HPDE6-E6E7 (cell line): ENCODE measurements at regions not wholly inside any gene's neighbourhood (a gene's known extent, or its start where the extent isn't known, plus 50 kb on each side); places are given as distances from the start of the nearest gene placed in this dataset.

Source experiments
- DNase-seq: peaks from one replicate; pipeline ENCODE4 v3.0.0; 2011; ENCODE audit warnings: missing footprints; ENCODE audit errors: extremely low spot score

DNA sequence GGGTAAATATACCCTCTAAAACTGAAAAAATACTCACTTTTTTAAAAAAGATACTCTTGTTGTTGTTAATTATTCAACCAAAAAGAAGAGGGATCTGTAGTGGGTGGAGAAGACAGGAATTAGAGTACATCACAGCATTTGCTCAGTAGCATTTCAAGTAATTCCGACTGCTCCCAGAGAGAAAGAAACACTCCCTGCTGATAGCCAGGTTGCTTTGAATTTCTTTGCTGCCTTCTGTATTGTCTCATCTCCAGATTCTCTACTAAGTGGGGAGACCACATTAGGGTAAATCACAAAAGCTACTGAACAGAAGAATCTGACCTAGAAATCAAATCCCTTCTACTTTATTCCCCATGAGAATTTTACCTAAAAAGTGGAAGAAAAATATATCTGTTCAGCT lies 661.1 kb downstream of the BRINP3 start:
- no peak for DNase-seq

GRCh38 chr1:189819751-189820150 lies 657.9 kb downstream of the BRINP3 start:
- no peak for DNase-seq

- no peak for DNase-seq
Measured at GRCh38 chr1:189821833-189822232, 655.8 kb downstream of the BRINP3 start.

GRCh38 chr1:189834813-189835212 lies 642.9 kb downstream of the BRINP3 start:
- no peak for DNase-seq

DNA sequence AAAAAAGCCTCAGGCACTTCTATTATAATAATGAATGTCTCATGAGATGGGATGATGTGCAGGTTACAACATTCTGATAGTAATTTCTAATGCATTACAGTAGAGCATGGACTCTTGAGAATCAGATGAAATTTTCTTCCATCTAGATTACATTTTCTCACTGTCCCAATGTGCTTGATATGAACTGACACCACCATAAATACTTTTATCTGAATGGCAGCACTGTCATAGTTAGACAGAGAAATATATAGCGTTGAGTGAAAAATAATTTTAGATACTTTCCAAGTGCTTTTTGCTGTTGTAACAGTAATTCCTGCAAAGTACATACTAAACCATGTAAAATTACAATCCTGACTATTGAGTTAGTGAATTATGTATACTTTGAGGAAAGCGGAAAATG lies 630.1 kb downstream of the BRINP3 start:
- DNase-seq = no peak

DNA sequence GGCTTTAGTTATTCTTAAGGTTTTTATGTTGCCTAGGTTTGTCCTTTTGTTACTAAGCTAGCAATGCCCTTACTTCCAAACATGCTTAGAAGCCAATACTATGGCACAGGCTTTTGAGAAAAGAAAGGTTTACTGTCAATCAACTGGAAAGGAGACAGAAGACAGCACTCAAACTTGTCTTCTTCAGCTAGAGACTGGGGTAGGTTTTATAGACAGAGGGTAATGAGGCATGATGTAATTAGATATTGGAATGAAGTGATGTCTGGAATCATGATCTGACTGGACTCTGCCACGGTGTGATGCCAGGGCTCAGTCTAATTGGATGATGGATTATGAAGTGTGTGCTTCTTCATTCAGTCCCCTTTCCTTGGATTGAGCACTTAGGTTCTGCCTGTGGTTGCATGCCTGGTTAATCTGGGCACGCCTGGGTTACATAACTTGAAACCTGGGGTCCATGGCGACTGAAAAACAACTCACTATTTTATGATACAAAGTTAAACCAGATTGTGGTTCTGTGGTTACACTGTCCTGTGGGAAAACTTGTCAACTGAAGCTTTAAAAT lies 625.8 kb downstream of the BRINP3 start:
- DNase-seq = no peak

GRCh38 chr1:189859385-189859977 lies 618.2 kb downstream of the BRINP3 start:
- no peak for DNase-seq

DNA sequence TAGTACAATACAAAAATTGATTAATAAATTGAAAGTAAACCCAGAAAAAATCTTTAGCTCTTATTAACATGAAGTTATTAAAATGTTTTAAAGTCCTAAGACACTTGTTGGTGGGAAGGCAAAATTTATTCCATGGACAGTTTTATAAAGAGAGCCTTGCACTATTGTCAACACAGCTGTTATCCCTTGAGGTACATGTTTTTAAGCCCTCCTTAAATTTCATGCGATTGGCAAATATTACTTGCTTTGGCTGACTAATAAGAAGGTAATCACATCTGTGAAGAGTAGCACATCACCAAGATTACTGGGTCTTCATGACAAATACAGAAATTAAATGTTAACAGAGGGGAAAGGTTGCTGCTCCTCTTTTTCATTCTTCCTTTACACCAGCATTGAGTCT lies 611.1 kb downstream of the BRINP3 start:
- DNase-seq = no peak

GRCh38 chr1:189868021-189868420 lies 609.6 kb downstream of the BRINP3 start:
- DNase-seq = no peak

DNA sequence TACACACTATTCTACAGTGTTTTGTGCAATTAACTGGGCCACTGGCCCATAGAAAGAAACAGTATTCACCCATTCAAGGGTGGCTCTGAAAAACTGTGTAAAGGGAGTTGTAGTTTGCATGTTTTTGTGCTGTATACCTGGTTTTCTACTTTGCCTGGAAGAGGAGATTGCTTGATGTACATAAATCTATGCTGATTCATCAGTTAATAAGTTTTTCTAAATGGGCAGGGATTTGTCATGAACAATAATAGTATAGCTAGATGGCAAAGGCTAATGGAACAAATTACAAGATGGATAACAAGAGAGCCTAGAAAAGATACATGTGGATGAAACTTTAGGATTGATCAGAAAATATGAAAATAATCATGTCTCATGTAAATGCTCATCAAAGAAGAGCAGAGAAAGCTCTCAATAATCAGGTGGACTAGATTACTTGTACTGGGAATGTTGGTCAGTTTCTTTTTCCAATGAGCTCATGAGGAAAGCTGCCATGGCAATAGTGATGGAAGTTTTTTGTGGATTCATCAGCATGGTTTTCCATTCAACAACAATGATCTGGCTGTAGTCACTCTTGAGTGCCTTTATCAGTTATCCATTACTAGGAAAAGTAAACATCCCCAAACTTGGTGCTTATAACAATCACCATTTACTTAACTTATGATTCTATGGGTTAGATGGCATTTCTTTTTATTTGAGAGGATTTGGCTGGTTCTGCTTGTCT lies 602.8 kb downstream of the BRINP3 start:
- no peak for DNase-seq

DNA sequence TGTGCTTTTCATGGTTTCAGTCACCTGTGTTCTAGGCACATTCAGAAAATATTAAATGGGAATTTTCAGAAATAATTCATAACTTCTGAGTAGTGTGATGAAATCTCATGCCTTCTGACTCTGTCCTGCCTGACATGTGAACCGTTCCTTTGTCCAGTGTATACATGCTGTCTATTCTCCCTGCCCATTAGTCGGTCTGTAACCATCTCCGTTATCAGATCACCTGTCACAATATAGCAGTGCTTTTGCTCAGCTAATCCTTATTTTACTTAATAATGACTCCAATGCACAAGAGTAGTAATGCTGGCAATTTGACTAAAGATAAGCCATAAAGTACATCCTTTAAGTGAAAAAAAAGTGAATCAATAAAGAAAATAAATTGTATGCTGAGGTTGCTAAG lies 597.5 kb downstream of the BRINP3 start:
- no peak for DNase-seq

- no peak for DNase-seq
Measured at GRCh38 chr1:189899686-189900425, 577.8 kb downstream of the BRINP3 start.

DNA sequence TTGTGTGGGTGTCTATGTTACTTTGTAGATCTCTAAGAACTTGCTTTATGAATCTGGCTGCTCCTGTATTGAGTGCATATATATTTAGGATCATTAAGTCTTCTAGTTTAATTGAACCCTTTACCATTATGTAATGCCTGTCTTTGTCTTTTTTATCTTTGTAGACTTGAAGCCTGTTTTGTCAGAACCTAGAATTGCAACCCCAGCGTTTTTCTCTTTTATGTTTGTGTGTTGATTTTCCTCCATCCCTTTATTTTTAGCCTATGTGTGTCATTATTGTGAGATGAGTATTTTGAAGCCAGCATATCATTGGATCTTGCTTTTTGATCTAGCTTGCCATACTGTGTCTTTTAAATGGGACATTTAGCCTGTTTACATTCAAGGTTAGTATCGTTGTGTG lies 573.2 kb downstream of the BRINP3 start:
- DNase-seq = no peak

GRCh38 chr1:189908113-189908512 lies 569.6 kb downstream of the BRINP3 start:
- DNase-seq = no peak

- DNase-seq = no peak
Measured at GRCh38 chr1:189921613-189922012, 556.1 kb downstream of the BRINP3 start.

DNA sequence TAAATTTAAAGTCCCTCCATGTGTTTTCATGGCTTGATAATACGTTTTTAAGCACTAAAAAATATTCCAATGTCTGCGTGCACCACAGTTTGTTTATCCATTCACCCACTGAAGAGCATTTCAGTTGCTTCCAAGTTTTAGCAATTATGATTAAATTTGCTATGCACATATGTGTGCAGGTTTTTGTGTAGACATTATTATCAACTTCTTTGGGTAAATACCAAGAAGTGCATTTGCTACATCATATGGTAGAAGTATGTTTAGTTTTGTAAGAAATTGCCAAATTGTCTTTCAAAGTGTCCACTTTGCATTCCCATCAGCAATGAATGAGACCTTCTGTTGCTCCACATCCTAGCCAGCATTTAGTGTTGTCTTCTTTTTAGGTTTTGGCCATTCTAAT lies 550.0 kb downstream of the BRINP3 start:
- no peak for DNase-seq

DNA sequence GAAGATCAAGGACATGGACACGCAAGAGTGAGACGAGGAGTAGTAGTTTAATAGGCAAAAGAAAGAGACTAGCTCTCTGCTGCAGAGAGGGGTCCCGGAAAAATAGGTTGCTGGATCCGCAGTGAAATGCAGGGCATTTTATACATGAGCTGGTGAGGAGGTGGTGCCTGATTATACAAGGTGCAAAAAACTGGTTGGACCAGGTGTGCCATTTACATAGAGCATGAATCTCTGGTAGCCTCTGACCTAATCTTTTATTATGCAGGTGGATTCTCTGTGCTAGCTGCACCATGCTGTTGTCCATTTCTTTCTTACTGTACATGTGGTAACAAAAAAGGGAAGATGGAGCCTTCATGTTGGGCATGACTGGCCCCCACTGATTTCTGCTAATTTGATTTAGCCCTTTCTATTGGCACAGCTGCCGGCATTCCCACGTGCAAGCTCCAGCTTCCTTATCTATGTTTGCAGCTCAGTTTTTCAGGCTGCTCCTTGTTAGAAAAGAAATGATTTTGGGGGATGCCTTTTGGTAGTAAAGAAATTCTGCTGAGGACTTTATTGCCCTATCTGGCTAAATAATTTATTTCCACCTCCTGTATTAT lies 548.1 kb downstream of the BRINP3 start:
- no peak for DNase-seq

GRCh38 chr1:189936861-189937260 lies 540.8 kb downstream of the BRINP3 start:
- no peak for DNase-seq

- DNase-seq = no peak
Measured at GRCh38 chr1:189939967-189940366, 537.7 kb downstream of the BRINP3 start.

GRCh38 chr1:189941922-189942321 lies 535.7 kb downstream of the BRINP3 start:
- DNase-seq = no peak

DNA sequence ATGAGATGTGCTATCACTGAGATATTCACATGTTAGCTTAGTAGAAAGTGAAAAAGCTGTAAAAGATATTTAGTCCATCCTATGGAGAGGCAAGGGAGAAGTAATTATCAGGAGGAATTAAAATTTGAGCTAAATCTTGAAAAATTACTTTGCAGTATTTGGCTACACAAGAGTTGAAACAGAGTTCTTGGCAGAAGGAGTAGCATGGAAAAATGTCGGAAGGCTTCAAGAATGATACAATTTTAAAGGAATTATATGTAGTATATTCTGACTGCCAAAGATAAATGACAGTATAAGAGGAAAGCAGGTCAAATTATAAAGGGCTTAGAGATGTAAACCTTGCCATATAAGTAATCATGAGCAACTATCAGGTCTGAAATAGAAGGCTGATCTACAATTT lies 518.9 kb downstream of the BRINP3 start:
- DNase-seq = no peak

GRCh38 chr1:189960769-189961168 lies 516.9 kb downstream of the BRINP3 start:
- DNase-seq = no peak
